Vagina (tissue), 2 donors: ENCODE measurements at regions not wholly inside any gene's neighbourhood (a gene's known extent, or its start where the extent isn't known, plus 50 kb on each side); places are given as distances from the start of the nearest gene placed in this dataset.

Experiments
- POLR2A ChIP-seq, 2 donors: fragments of 450-650 bp; IDR thresholded peaks; one replicate each; pipeline ENCODE4 v1.6.1; 2017; ENCODE audit warnings: antibody characterized with exemption in 2 of 2, mild to moderate bottlenecking in 2 of 2, moderate library complexity in 2 of 2
- POLR2AphosphoS5 ChIP-seq, 2 donors: sonication (generic); formaldehyde crosslinking; IDR thresholded peaks; one replicate each; pipeline ENCODE4 v1.9.0; 2017; ENCODE audit warnings: antibody characterized with exemption in 2 of 2, mild to moderate bottlenecking in 2 of 2, low read depth in 1 of 2; ENCODE audit not compliant: insufficient read depth in 1 of 2
- TF ChIP-seq, protein P1 (sequence below), 3 experiments: fragments of 450-650 bp in 2 of 3; fragments of 200-600 bp in 1 of 3; sonication (generic) in 1 of 3; IDR thresholded peaks; one replicate each; pipeline ENCODE4 v1.5.1; 2017 to 2019; ENCODE audit warnings: antibody characterized with exemption in 3 of 3, mild to moderate bottlenecking in 2 of 3, moderate library complexity in 2 of 3

DNA sequence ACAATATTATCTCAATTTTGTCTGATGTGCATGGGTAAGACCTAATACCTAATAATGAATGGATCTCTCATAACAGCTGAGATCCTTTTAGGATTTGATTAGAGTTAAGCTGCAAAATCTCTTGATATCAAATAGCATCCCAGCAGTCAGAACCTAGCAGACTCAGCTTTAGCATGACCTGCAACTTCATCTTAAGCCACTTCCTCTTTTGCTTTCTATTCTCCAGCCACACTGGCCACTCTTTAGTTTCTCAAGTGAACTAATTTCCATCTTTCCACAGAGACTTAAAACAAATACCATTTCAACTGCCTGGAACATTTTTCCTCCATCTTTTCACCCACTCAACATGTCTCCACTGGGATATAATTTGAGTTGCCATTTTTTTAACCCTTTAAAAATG, 1251.6 kb upstream of the ZEB2 start:
- TF ChIP-seq, protein P1, sequence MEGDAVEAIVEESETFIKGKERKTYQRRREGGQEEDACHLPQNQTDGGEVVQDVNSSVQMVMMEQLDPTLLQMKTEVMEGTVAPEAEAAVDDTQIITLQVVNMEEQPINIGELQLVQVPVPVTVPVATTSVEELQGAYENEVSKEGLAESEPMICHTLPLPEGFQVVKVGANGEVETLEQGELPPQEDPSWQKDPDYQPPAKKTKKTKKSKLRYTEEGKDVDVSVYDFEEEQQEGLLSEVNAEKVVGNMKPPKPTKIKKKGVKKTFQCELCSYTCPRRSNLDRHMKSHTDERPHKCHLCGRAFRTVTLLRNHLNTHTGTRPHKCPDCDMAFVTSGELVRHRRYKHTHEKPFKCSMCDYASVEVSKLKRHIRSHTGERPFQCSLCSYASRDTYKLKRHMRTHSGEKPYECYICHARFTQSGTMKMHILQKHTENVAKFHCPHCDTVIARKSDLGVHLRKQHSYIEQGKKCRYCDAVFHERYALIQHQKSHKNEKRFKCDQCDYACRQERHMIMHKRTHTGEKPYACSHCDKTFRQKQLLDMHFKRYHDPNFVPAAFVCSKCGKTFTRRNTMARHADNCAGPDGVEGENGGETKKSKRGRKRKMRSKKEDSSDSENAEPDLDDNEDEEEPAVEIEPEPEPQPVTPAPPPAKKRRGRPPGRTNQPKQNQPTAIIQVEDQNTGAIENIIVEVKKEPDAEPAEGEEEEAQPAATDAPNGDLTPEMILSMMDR (IDR thresholded peaks at IDR 0.05): no peak
- no peak for TF ChIP-seq POLR2AphosphoS5 (IDR thresholded peaks at IDR 0.05; ENCODE audit: insufficient read depth in 1 of 2, low read depth in 1 of 2)
- no peak for TF ChIP-seq POLR2A (IDR thresholded peaks at IDR 0.05)
